NCI-H128 (cell line): ENCODE measurements at regions not wholly inside any gene's neighbourhood (a gene's known extent, or its start where the extent isn't known, plus 50 kb on each side); places are given as distances from the start of the nearest gene placed in this dataset.
"Not testable (repeated sequence)": the region's sequence is repeated elsewhere in the genome, so short reads cannot be mapped to it uniquely, and the experiment has no call there.

Experiments used
- DNase-seq: peaks from one replicate; lab custom pipeline; 2025; ENCODE audit not compliant: unreplicated experiment; lab: John Stamatoyannopoulos, UW

DNA sequence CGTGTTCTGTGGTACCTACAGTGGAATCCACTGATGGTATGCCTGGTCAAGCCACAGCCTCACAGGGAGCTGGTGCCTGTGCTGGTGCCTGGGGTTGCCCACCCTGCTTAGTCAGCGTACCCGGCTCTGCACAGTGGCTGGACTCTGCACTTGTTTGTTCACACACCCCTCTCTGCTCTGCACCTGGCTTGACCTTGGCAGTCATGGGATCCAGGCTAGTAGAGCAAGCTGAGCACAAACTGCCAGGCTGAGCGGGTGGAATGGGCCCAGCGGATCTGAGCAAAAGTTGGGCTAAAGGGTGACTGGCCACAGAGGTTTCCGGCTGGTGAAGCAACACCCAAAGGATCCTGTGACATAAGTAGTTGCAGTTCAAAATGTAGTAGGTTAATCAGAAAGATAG lies 163.5 kb downstream of the CDH19 start:
- DNase-seq: no peak

DNA sequence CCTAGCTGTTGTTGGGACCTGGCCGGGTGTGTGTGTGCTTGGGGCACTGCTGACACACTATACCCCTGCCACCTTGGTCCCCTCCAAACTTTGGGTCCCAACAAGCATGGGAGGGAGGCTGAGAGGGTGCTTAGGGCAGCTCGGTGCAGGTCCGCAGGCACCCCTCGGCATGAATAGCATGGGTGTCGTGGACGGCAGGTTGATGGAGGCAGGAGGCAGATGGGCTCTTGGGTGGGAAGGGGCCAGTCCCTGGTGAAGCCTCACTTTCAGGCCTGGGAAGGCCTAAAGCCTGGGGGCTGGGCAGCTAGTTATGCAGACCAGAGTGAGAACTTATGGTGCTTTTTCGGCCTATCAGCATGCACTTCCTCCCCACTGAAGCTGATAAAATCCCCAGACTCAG lies 164.2 kb downstream of the CDH19 start:
- DNase-seq: no peak

DNA sequence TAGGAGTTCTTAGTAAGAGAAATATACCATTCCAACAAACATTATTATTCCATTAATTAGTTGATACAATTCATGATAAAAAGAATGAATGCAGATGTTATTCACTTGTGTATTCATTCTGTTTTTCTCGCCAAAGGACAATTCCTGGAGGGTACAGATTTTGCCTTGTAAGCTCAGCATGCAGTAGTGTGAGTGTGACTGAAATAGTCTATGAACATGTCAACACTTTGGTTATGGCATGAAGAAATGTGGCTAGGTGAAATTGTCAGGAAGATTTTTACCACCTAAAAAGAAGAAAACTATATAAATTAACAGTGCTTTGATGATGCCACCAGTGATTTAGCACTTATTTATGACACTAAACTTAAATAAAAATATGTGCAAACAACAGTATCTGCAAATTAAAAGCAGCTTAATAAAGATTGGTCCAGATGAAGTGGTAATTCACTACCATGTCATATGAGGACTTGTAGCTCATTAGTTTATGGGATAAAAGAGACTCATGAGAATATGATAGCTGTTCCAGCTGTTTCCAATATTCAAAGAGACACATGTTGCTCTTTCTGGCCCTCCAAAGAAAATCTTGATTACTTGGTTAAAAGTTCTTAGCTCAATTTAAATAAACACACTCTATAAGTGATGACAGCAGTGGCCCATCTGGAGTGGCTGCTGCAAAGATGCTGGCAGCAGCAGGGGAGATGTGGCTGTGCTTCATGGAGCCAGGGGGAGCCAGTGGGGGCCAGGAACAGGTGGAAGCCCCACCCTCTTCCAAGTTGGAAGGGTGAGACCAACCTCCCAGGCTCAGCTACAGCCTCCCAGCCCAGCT lies 165.0 kb downstream of the CDH19 start:
- DNase-seq: no peak

DNA sequence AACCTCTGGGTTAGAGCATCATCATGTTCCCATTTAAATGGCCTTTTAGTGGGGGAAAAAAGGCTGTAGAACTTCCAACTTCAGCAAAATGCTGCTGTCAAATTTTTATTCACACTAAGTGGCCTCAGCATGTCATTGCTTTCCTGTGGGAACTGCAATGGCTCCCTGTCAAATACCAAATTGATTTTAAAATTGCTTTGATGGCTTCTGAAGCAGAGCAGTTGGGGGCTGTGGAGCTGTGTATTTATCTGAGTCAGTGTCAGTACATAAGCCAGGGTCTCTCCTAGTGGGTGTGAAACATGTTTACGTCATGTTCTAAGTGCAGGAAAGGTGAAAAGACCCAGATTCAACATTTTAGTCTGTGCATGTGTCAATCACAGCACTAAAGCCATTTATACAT lies 171.3 kb downstream of the CDH19 start:
- no peak for DNase-seq

DNA sequence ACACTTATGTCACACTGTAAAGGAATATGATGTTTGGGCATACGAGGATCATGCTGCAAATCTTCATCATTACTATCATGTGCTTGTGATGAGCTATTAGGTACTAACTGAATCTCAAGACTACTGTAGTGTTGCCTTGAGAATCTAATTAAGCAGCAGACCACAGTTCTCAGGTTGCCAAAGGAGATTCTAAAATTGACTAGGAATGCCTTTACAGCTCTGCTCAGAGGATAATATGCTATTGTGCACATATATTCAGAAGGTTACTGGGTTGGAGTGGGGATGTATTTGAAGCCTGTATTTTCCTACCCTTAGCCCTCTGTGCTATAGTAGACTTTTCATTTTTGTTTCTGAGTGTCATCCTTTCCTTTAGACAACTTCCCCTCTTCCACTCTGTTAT lies 175.1 kb downstream of the CDH19 start:
- DNase-seq: no peak

DNA sequence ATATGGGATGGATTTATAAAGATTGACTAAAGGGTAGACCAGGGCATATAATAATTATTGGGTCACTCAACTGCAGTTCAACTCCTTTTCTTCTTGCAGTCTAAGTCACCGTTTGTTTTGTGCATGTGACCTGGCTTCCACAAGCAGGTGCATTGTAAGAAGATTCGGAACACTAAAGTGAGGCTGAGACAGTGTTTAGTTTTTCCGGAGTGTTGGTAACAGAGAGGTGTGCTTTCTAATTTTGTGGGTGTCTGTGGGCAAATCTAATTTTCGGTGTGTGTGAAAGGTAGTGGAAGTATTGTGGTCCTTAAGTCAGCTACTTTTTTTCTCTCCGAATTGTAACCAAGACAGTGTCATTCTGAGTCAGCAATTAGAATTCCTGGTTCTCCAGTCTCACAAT lies 184.5 kb downstream of the CDH19 start:
- DNase-seq: no peak

DNA sequence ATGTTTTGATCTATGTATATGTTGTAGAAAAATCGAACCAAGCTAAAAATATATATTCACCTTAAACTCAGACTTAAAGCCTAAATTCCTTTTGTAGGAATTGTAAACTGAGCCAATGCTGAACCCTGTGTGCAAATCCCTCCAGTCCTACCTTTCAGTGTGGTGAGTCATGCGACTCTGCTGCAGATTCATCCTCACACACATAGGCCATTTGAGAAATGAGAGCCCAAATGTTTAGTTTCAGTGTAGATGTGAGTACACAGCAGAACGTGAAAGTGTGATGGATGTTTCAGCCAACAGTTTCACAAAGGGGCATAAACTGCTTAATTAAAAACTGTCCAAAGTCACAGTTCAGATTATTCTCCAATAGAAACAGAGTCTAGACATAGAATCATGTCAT lies 193.2 kb downstream of the CDH19 start:
- no peak for DNase-seq

DNA sequence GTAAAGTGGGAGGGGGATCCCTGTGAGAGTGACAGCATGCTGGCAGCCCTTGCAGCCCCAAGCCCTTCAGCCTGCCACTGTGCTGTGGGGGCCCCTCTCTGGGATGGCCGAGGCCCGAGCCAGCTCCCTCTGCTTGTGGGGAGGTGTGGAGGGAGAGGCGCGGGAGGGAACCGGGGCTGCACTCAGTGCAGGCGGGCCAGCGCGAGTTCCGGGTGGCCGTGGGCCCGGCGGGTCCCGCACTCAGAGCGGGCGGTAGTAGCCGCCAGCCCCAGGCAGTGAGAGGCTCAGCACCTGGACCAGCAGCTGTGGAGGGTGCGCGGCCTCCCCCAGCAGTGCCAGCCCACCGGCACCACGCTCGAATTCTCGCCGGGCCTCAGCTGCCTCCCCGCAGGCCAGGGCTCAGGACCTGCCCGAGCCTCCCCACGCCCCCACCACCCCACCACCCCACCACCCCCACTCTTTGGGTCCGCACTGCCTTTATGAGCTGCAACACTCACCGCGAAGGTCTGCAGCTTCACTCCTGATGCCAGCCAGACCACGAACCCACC lies 208.1 kb downstream of the CDH19 start:
- DNase-seq: no peak

DNA sequence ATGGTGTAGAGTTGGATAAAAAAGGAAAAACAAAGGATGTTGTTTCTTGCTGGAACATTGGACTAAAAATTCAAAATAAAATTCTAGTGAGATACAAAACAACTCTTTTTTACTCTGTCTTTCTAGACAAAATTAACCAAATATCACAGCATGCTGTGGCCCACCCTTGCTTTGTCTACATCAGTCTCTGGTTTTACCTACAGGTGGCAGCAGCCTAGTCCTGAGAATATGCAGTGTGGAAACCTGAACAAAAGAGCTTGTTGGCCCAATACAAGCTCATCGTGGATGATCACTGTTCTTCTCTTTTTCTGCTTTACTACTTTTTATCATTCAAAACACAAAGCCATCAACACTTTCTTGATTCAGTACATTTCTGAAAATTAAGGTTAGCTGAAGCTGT lies 210.4 kb downstream of the CDH19 start:
- DNase-seq: no peak

DNA sequence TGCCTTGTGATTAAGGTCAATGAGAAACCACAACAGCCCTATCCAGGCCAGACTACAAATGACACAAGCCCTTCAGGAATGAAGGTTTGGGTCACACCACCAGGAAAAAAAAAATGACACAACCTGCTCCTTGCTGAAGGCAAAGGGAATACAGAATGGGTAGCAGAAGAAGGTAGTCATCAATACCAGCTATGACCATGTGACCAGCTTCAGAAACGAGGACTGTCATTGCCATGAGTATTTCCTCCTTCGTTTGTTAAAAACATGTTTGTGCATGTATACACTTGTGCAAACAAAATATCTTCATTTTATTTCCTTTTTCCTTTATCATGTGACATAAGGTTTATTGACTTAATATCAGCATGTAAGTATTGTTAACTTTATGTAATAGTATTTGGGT lies 226.6 kb downstream of the CDH19 start:
- no peak for DNase-seq

DNA sequence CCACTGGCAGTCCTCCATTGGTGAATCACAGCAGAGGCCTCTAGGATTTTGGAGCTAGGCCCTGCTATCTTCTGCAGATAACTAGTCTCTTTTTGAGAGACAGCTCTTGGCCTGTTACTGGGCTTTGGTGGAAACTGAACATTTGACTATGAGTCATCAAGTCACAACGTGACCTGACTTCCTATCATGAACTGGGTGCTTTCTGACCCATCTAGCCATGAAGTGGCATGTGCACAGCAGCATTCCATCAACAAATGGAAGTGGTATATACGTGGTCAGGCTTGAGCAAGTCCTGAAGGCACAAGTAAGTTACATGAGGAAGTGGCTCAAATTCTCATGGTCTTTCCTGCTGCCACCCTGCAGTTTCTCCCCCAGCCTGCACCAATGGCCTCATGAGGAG lies 228.5 kb downstream of the CDH19 start:
- DNase-seq: not testable (repeated sequence)

DNA sequence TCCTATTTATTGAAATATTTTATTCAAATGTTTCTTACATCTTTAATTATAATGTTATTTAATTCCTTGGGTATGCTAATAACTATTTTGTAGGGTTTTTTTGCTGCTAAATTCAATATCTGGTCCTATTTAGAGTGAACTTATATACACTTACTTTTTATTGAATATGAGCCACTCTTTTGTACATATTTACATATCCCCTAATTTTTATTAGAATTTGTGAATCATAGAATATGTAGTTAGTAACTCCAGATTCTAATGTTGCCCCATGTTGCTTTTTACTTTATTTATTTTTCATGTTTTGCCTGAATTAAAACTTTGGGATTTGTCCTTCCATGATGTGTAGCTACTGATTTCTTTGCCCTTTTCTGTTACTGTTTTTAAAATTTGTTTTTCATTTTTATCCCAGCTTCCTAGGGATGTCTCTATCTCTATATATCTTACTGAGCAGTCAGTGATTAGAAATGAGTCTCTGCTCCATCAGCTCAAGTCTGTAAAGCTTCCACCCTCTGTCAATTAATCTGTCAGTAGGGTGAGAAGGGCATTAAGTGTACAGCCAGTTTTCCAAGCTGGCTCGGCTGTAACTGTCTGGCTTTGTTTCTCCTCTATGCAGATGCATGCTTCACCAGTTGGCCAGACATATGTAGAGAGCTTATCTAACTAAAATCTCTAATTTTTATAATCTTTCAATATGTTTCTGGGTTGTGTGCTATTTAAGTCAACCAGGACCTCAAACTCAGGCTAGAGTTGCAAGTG lies 256.9 kb downstream of the CDH19 start:
- DNase-seq: no peak

DNA sequence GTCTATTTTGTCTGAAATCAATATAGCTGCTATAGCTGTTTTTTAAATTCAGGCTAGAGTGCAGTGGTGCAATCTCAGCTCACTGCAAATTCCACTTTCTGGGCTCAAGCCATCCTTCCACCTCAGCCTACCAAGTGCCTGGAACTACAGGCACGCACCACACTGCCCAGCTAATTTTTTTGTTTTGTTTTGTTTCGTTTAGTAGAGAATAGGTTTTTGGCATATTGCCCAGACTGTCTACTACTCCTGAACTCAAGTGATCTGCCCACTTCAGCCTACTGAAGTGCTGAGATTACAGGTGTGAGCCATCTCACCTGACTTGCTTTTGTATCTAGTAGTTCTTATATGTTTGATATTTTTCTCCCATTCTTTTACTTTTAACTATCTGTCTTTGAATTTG lies 259.7 kb downstream of the CDH19 start:
- peak; percentile 90 for DNase-seq

DNA sequence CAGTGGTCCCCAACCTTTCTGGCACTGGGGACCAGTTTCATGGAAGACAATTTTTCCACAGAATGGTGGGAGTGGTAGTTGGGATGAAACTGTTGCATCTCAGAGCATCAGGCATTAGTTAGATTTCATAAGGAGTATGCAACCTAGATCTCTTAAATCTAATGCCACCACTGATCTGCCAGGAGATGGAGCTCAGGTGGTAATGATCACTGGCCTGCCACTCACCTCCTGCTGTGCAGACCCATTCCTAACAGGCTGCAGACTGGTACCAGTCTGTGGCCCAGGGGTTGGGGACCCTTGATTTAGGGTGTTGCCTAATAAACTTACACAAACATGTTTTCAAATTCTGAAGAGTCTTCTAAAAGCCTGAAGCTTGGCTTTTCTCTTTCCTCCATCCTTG lies 261.3 kb downstream of the CDH19 start:
- no peak for DNase-seq

DNA sequence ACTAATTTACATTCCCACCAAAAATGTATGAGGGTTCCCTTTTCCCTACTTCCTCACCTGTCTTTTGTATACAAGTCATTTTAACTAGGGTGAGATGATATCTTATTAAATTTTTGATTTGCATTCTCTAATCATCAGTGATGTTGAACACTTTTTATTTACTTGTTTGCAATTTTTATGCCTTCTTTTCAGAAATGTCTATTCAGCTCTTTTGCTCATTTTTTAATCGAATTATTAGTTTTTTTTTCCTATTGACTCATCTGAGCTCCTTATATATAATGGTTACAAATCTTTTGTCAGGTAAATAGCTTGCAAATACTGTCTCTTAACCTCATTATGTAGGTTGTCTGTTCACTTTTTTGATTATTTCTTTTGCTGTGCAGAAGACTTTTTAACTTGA lies 269.4 kb downstream of the CDH19 start:
- DNase-seq: no peak

DNA sequence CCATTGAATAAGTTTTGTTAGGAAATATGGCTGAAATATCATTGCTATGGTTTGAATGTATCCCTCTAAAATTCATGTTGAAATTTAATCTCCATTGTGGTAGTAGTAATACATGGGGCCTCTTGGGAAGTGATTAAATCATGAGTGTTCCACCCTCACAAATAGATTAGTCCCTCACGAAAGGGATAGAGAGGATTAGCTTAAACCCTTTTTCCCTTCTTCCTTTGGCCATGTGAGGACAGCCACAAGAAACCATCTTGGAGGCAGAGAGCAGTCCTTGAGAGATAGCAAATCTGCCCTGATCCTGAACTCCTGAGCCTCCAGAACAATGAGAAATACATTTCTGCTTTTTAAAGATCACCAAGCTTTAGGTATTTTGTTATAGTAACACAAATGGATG lies 274.2 kb downstream of the CDH19 start:
- DNase-seq: no peak

DNA sequence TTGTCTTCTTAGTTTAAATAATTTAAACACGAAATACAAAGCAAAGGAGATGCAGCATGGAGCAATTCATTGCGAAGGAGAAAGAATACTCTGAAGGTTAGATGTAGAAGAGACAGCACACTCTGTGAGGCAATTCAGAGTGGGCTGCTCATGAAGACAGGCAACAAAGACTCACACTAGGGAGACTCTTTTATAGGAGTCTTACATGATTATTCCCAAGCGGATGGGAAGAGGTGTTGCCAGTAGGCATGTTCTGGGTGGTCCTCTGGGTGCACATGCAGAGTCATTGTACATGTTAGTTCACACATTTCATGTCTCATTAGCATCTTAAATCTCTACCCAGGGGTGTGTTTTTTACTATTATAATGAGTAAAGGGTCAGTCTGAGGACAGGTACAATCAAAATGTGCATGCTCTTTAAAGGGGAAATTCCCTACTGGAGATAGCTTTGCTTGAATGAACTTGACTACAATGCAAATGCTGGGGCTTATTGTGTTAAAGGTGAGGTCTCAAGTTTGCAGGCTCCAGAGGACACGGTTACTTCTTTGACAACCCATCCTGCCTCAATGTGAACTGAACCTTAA lies 275.5 kb downstream of the CDH19 start:
- no peak for DNase-seq

DNA sequence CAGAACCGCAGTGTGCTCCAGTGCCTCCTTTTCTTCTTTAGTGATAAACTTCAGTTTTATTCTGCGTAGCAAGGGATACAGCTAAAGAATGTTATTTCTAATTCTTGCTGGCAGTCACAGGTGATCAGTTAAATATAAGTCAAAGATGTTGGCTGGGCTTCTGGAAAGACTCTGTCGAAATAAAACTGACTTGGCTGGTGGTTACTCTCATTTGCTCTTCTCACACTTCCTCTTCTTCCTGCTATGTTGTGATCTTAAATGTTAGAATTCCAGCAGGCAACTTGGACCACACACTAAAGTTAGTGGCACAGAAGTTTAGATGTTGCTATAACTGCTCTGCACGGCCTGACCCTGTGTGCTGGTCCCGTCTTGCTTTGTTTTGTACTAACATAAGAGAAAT lies 278.6 kb downstream of the CDH19 start:
- DNase-seq: no peak

DNA sequence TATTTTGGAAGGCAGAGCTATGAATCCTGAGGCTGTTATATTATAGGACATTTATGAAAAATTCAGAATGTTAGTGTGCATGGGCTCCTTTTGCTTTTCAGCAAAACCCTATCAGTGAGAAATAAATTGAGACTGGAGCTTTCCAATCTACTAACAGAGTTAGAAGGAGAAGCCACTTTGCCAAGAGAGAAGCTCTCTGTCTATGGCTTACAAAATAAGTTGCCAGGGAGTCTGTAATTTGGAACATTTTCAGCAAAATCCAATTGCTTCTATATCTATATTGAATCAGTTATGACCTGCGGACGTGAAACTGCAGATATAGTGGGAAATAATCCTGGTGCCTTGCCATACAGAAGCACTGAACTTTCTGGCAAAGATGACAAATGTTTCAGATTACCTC lies 279.3 kb downstream of the CDH19 start:
- no peak for DNase-seq

DNA sequence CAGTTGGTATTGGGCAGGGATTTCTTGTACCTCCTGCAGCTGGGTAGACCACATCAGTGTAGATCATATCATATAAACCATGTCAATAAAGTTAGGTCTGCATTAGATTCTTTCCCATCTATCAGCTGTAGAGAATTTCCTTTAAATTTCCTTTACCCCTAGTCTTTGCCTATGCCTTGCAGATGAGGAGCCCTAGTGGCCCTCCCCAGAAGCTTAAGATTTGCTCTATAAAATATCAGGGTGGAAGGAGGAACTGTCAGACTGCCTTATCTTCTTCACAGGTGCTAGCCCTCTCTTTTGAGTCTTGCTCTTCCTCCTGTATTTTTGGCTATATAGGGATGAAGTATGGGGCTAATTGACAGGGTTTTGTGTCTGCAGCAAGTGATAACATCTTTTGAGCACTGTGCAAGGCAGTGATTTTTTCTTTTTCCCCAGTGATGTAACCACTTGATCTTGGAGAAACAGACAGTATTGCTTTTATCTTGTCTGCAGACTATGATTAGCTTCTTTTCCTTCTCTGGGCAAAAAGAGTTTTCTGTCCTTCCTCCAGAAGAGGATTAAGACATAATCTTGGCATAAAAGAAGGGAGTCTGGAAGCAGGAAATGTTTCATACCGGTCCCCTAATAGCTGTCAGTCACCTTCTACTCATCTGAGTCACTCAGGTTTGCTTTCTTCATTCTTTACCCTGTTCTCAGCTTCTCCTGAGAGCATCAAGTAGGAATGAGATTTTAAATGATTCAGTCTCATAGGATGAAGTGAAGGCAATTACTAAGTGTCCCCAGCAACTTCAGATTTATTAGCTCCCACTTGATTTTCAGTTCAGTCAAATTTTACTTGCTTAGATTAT lies 286.4 kb downstream of the CDH19 start:
- DNase-seq: no peak

DNA sequence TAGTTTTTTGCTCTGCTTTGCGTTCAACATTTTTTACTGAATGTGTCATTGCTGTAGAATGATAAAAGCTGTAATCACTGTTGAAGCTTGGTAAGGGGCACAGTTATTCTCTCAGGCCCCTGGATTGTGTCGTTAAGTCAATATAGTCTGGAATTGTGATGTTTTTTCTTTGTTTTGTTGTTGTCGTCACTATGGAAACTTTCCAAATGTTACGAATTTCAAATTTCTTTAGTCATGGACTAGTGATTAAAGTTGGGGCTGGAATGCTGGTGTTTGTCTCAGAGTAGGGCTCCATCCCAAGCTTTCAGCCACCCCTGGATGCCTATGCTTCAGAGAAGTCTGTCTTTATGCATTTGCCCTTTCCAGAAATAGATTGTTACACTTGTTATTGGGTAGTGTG lies 287.2 kb downstream of the CDH19 start:
- no peak for DNase-seq
